ENCODE measurements at regions not wholly inside any gene's neighbourhood (a gene's known extent, or its start where the extent isn't known, plus 50 kb on each side); places are given as distances from the start of the nearest gene placed in this dataset.

DNA sequence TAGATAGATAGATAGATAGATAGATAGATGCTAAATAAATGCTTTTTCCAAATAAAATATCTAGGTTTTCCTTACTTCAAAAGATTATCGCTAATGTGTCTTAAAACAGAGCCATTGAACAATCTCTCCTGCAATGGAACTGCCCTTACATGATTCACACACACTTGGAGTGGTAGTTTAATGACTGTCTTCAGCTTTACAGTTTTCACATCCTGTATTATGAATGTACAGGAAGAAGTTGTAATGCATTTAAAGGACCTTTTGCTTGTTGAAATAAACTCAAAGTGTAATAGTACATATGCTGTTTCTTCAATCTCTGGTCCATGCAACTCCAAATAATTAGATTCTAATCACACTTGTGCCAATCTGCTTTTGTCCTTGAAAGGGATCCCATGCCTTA, 797.6 kb upstream of the CDH2 start:
- DNase-seq (no peak), FAIRE-seq (no peak)
- H3K27me3 ChIP-seq (ENCODE audit: control insufficient read depth, insufficient read depth, low read length): no peaks in the 10 kb centered on the region
- intact Hi-C loops (cut with DNase I): no loop called here
- no peak overlapping the region for H3K9ac ChIP-seq (ENCODE audit: low read length in 3 of 3)
- no peaks in the 10 kb centered on the region for H3K9me3 ChIP-seq (ENCODE audit: control insufficient read depth in 2 of 3, insufficient read depth in 1 of 3, low read length in 3 of 3)
- H3K4me3 ChIP-seq (ENCODE audit: low read length in 3 of 3): no peak overlapping the region
- H3K4me1 ChIP-seq (ENCODE audit: control insufficient read depth in 2 of 3, insufficient read depth in 2 of 3, low read depth in 1 of 3, low read length in 3 of 3): no peaks in the 10 kb centered on the region
- no peaks in the 10 kb centered on the region for H3K36me3 ChIP-seq (ENCODE audit: control insufficient read depth in 2 of 3, insufficient read depth in 3 of 3, low read length in 3 of 3)
- TF ChIP-seq, protein P1, sequence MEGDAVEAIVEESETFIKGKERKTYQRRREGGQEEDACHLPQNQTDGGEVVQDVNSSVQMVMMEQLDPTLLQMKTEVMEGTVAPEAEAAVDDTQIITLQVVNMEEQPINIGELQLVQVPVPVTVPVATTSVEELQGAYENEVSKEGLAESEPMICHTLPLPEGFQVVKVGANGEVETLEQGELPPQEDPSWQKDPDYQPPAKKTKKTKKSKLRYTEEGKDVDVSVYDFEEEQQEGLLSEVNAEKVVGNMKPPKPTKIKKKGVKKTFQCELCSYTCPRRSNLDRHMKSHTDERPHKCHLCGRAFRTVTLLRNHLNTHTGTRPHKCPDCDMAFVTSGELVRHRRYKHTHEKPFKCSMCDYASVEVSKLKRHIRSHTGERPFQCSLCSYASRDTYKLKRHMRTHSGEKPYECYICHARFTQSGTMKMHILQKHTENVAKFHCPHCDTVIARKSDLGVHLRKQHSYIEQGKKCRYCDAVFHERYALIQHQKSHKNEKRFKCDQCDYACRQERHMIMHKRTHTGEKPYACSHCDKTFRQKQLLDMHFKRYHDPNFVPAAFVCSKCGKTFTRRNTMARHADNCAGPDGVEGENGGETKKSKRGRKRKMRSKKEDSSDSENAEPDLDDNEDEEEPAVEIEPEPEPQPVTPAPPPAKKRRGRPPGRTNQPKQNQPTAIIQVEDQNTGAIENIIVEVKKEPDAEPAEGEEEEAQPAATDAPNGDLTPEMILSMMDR (IDR thresholded peaks at IDR 0.05; ENCODE audit: borderline replicate concordance, extremely low read depth, insufficient read depth): no peak
- no peak overlapping the region for H3K27ac ChIP-seq (ENCODE audit: low read depth in 2 of 2, low read length in 2 of 2)

DNA sequence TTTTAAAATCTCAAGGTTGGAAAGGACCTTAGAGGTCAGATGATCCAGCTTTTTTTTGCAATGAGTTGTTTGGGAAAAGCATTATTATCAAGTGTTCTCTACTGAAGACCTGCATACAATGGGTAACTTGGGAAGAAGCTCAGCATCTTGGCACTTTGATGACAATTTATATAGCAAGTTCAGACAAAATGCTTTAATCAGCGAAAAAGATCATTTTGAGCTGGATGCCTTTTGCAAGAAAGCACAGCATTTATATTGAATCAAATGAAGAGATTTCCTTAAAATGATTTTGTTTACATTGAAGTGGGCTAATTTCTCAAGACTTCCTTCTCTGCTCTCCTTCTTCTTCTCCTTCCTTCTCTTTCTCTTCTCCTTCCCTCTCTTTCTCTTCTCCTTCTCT, 796.4 kb upstream of the CDH2 start:
- no peaks in the 10 kb centered on the region for H3K36me3 ChIP-seq (ENCODE audit: control insufficient read depth in 2 of 3, insufficient read depth in 3 of 3, low read length in 3 of 3)
- no peak overlapping the region for H3K4me3 ChIP-seq (ENCODE audit: low read length in 3 of 3)
- H3K9ac ChIP-seq (ENCODE audit: low read length in 3 of 3): no peak overlapping the region
- no peak overlapping the region for H3K27ac ChIP-seq (ENCODE audit: low read depth in 2 of 2, low read length in 2 of 2)
- H3K9me3 ChIP-seq (ENCODE audit: control insufficient read depth in 2 of 3, insufficient read depth in 1 of 3, low read length in 3 of 3): no peaks in the 10 kb centered on the region
- no peaks in the 10 kb centered on the region for H3K4me1 ChIP-seq (ENCODE audit: control insufficient read depth in 2 of 3, insufficient read depth in 2 of 3, low read depth in 1 of 3, low read length in 3 of 3)
- TF ChIP-seq, protein P1 (IDR thresholded peaks at IDR 0.05; ENCODE audit: borderline replicate concordance, extremely low read depth, insufficient read depth): no peak
- intact Hi-C loops (cut with DNase I): no loop called here
- DNase-seq: no peak
- H3K27me3 ChIP-seq (ENCODE audit: control insufficient read depth, insufficient read depth, low read length): no peaks in the 10 kb centered on the region
- FAIRE-seq: no peak

DNA sequence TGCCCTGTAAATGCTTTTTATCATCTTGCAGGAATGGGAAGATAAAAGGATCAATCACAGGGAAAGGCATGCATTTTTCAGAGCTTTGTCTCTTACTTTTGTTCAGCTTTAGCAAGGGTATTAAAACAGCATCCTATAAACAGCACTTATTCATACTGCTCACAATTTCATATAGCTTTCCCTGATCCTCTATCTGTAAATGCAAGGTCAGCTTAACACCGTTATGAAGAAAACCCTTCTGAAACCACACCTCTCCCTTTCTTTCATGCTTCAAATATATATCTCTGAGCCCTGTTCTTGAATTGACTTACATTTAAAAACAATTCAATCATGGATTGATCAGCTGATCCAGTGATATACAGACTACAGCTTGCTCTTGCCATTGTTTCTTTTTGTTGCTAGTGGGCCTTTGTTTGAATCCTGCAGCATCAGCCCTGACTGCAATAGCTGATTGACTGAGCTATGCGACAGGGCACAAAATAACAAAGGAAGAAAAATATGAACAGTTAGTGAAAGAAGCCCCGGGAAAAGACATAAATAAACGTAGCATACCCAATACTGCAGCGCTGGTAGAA, 795.5 kb upstream of the CDH2 start:
- Histone ChIP-seq H3K4me1 (ENCODE audit: control insufficient read depth in 2 of 3, insufficient read depth in 2 of 3, low read depth in 1 of 3, low read length in 3 of 3) (no peaks in the 10 kb centered on the region), H3K27ac (ENCODE audit: low read depth in 2 of 2, low read length in 2 of 2) (no peak overlapping the region), H3K9me3 (ENCODE audit: control insufficient read depth in 2 of 3, insufficient read depth in 1 of 3, low read length in 3 of 3) (no peaks in the 10 kb centered on the region), H3K9ac (ENCODE audit: low read length in 3 of 3) (no peak overlapping the region), H3K4me3 (ENCODE audit: low read length in 3 of 3) (no peak overlapping the region), H3K27me3 (ENCODE audit: control insufficient read depth, insufficient read depth, low read length) (no peaks in the 10 kb centered on the region), H3K36me3 (ENCODE audit: control insufficient read depth in 2 of 3, insufficient read depth in 3 of 3, low read length in 3 of 3) (no peaks in the 10 kb centered on the region)
- intact Hi-C loops (cut with DNase I): no loop called here
- FAIRE-seq (no peak), DNase-seq (no peak)
- TF ChIP-seq, protein P1 (IDR thresholded peaks at IDR 0.05; ENCODE audit: borderline replicate concordance, extremely low read depth, insufficient read depth): no peak

DNA sequence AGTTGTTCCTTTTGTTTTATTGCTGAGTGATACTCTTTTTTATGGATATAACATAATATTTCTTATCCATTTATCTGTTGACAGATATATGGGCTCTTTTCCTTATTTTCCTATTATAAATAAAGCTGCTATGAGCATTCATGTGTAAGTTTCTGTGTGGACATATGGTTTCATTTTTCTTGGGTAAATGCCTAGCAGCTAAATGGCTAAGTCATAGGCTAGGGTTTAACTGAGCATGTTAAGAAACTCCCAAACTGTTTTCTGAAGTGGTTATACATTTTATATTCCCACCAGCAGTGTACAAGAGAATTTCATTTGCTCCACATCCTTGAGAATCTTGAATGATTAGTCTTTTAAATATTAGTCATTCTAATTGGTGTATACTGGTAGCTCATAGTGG, 786.6 kb upstream of the CDH2 start:
- TF ChIP-seq, protein P1 (IDR thresholded peaks at IDR 0.05; ENCODE audit: borderline replicate concordance, extremely low read depth, insufficient read depth): no peak
- Histone ChIP-seq H3K9me3 (ENCODE audit: control insufficient read depth in 2 of 3, insufficient read depth in 1 of 3, low read length in 3 of 3) (no peaks in the 10 kb centered on the region), H3K4me3 (ENCODE audit: low read length in 3 of 3) (no peak overlapping the region), H3K27ac (ENCODE audit: low read depth in 2 of 2, low read length in 2 of 2) (no peak overlapping the region), H3K9ac (ENCODE audit: low read length in 3 of 3) (no peak overlapping the region), H3K36me3 (ENCODE audit: control insufficient read depth in 2 of 3, insufficient read depth in 3 of 3, low read length in 3 of 3) (no peaks in the 10 kb centered on the region), H3K4me1 (ENCODE audit: control insufficient read depth in 2 of 3, insufficient read depth in 2 of 3, low read depth in 1 of 3, low read length in 3 of 3) (no peaks in the 10 kb centered on the region), H3K27me3 (ENCODE audit: control insufficient read depth, insufficient read depth, low read length) (no peaks in the 10 kb centered on the region)
- intact Hi-C loops (cut with DNase I): no loop called here
- no peak for DNase-seq
- FAIRE-seq: no peak
